Mesodermal cell (in vitro differentiated cells): ENCODE measurements at regions not wholly inside any gene's neighbourhood (a gene's known extent, or its start where the extent isn't known, plus 50 kb on each side); places are given as distances from the start of the nearest gene placed in this dataset.
"Not testable (repeated sequence)": the region's sequence is repeated elsewhere in the genome, so short reads cannot be mapped to it uniquely, and the experiment has no call there.

Experiments used
- H3K27ac ChIP-seq: 2 replicates; pipeline ENCODE4 v1.7.0; 2013; ENCODE audit warnings: mild to moderate bottlenecking, low read depth, low read length, moderate library complexity; ENCODE audit not compliant: severe bottlenecking
- H3K36me3 ChIP-seq: 2 replicates; pipeline ENCODE4 v1.7.1; 2013; ENCODE audit warnings: mild to moderate bottlenecking, low read length, moderate library complexity; ENCODE audit not compliant: control insufficient read depth, insufficient read depth
- H3K4me1 ChIP-seq: one replicate; pipeline ENCODE4 v1.7.1; 2013; ENCODE audit warnings: mild to moderate bottlenecking, low read length; ENCODE audit not compliant: insufficient read depth, control insufficient read depth, poor library complexity, severe bottlenecking
- H3K4me3 ChIP-seq: 2 replicates; pipeline ENCODE4 v1.7.0; 2013; ENCODE audit warnings: low read length, control low read depth, mild to moderate bottlenecking; ENCODE audit not compliant: insufficient read depth, poor library complexity, severe bottlenecking; ENCODE audit errors: extremely low read depth
- H3K9me3 ChIP-seq: 2 replicates; pipeline ENCODE4 v1.7.1; 2013; ENCODE audit warnings: mild to moderate bottlenecking, low read length, moderate library complexity; ENCODE audit not compliant: control insufficient read depth
- WGBS, 2 experiments: methylation state at CpG; one replicate each; pipeline ENCODE4 v1.1.5; 2013; ENCODE audit warnings: missing lambda C conversion rate in 2 of 2; ENCODE audit not compliant: insufficient coverage in 2 of 2; 5-methylcytosine and 5-hydroxymethylcytosine counted together

GRCh38 chr3:159039286-159039685 lies 237.4 kb downstream of the MFSD1 start:
- Histone ChIP-seq H3K9me3 (no peaks in the 10 kb centered on the region), H3K4me3 (no peak overlapping the region), H3K27ac (no peak overlapping the region), H3K4me1 (no peaks in the 10 kb centered on the region), H3K36me3 (no peaks in the 10 kb centered on the region)
- WGBS, 2 experiments, result no CpG with 5 or more reads among the region's 2 CpGs

GRCh38 chr3:159045279-159045885 lies 243.5 kb downstream of the MFSD1 start:
- H3K27ac ChIP-seq, result no peak overlapping the region
- H3K36me3 ChIP-seq, result no peaks in the 10 kb centered on the region
- H3K4me1 ChIP-seq, result no peaks in the 10 kb centered on the region
- H3K9me3 ChIP-seq, result no peaks in the 10 kb centered on the region
- H3K4me3 ChIP-seq, result no peak overlapping the region
- 88 to 92% methylated on average over 5 of the region's 5 CpGs for WGBS, 2 experiments

DNA sequence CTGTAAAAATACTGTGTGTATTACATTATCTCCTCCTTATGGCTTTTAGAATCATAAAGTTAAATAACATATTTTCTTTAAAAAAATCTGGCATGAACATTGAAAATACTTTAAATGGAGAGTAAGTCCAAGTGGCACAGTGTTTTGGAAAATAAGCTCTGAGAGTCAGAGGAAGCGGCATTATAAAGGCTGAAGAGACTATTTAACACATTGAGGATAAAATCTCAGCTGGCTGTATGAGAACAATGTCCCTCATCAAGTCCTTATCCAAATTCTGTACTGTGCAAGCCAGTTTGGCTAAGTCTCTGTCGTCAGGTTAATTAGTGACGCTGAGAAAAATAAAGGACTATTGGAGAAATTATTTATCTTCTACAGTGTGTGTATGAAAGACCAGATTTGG lies 245.5 kb downstream of the MFSD1 start:
- Histone ChIP-seq H3K4me3 (no peak overlapping the region), H3K36me3 (no peaks in the 10 kb centered on the region), H3K4me1 (no peaks in the 10 kb centered on the region), H3K27ac (no peak overlapping the region), H3K9me3 (no peaks in the 10 kb centered on the region)
- 79% methylated on average over 1 of the region's 3 CpGs; no CpG with 5 or more reads in 1 of the 2 experiments for WGBS, 2 experiments

GRCh38 chr3:159052494-159052893 lies 250.6 kb downstream of the MFSD1 start:
- WGBS, 2 experiments, result no CpG with 5 or more reads among the region's 1 CpG
- H3K4me1 ChIP-seq, H3K27ac ChIP-seq, H3K4me3 ChIP-seq, H3K36me3 ChIP-seq, H3K9me3 ChIP-seq: not testable (repeated sequence)

GRCh38 chr3:159057621-159058020 lies 255.8 kb downstream of the MFSD1 start:
- no peaks in the 10 kb centered on the region for H3K4me1 ChIP-seq
- H3K36me3 ChIP-seq, result no peaks in the 10 kb centered on the region
- H3K9me3 ChIP-seq, result no peaks in the 10 kb centered on the region
- H3K27ac ChIP-seq, result no peak overlapping the region
- H3K4me3 ChIP-seq, result no peak overlapping the region

DNA sequence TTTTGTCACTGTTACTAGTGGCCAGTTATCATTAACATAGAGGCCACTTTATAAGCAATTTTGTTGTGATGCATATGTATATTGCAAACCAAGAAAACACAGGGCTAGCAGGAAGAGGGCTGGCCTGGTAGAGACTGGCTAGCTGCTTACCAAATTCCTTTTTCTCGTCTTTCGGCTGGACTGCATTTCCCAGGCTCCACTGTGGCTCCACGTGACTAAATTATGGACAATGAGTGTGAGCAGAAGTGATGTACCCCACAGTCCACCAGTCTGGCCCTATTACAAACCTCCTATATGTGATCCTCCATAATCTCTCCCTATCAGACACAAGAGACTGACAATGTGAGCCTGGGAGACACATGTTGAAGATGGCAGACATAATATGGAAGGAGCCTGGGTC lies 257.0 kb downstream of the MFSD1 start:
- H3K4me3 ChIP-seq, result no peak overlapping the region
- H3K27ac ChIP-seq, result no peak overlapping the region
- no peaks in the 10 kb centered on the region for H3K4me1 ChIP-seq
- no peaks in the 10 kb centered on the region for H3K9me3 ChIP-seq
- WGBS, 2 experiments, result no CpG with 5 or more reads among the region's 3 CpGs
- no peaks in the 10 kb centered on the region for H3K36me3 ChIP-seq

DNA sequence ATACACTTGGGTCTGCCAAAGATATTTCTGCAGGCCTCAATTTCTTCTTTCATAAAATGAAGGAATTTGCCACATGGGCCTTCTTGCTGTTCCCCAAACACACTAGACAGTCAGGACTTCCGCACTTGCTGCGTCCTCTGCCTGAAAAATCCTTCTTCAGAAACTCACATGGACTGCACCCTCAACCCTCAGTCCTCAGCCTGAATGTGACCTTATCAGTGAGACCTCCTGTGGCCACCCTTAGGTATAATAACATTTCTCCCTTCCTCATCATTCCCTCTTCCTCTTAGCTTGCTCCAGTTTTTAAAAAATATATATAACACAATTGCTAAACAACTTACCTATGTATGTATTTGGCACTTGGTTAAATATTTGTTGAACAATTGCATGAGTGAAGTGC lies 257.5 kb downstream of the MFSD1 start:
- WGBS, 2 experiments, result 94 to 100% methylated on average over 2 of the region's 2 CpGs

DNA sequence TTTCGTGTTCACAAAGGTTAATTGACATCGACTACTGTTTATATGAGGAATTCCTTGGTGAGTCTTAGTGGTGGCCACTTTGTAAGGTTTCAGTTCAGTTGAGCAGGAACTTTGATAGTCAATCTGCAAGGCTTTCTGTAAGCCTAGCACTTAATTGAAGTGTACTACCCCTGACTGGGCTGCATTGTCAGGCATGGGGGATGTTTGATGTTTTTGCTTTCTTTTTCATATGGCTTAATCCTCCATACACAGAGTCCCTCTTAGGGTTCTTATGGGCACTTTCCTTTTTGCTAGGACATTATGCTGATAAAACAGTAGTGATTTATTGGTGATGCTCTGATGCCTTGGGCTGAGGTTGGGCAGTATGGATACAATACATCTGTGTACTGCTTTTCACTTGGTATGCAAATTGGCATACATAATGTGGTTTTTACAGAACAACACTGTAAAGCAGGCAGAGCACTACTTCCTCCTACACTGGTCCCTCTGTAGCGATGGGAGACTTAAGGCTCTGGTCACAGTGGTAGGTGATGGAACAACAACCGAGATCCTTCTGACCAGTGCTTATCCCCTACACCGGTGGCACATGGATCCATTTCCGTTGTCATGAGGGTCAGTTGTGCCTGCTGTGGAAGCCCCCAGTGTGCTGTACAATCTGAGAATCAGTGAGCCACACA lies 261.0 kb downstream of the MFSD1 start:
- Histone ChIP-seq H3K4me3 (no peak overlapping the region), H3K27ac (no peak overlapping the region), H3K9me3 (no peaks in the 10 kb centered on the region), H3K36me3 (no peaks in the 10 kb centered on the region), H3K4me1 (no peaks in the 10 kb centered on the region)
- WGBS, 2 experiments, result 77 to 79% methylated on average over 5 to 6 of the region's 6 CpGs

More for the DNA sequence above, 257.5 kb downstream of the MFSD1 start:
- Histone ChIP-seq H3K4me1 (no peaks in the 10 kb centered on the region), H3K36me3 (no peaks in the 10 kb centered on the region), H3K4me3 (no peak overlapping the region), H3K27ac (no peak overlapping the region), H3K9me3 (no peaks in the 10 kb centered on the region)

DNA sequence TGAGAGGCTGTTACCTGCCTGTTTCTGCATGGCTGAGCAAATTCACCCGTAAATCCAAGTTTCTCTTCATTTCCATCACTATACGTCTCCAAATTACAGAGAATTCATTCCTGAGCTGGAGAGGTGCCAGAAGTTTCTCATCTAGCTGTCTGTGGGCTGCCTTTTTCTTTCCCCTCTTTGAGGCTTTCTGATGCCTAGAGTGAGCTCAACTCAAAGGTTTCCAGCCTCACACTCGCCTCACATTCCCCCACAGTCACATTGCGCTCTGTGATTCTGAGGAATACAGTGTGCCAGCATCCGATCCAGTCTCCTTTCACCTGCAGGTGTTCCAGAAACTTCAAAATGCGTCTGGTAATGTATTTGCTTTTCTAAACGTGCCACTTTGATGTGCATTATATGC lies 267.2 kb downstream of the MFSD1 start, which contains the start of gene IQCJ:
Gene IQCJ, plus strand, starts transcription at position 229 of the 400 bp plus-strand sequence.
- 80 to 86% methylated on average over 6 of the region's 7 CpGs for WGBS, 2 experiments
- Histone ChIP-seq H3K9me3 (no peaks in the 10 kb centered on the region), H3K27ac (no peak within 1 kb of the TSS)

DNA sequence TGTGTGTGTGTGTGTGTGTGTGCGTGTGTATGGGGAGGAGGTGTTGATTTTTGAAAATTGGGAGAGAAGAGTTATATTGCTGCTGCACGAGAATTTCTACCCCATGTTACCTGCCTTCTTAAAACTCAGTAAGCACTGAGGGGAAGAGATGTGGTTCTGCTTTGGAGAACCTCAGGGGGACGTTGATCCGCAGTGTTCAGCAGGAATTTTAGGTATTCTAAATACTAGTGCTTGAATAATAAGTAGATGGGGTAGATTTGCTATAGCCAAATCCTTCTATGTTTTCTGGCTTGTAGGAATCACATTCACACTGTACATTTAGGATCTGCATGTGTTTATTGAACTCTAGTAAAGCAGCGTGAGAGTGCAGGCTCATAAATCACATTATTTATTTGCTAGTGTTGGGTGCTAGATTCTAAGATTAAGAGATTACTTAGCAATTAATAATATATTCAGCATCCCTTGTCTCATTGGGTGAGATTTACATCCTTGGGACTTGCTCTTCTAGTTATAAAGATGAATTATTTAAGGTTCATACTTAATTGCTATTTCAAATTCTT lies 268.1 kb downstream of the MFSD1 start:
- no peak overlapping the region for H3K27ac ChIP-seq
- no peak overlapping the region for H3K4me3 ChIP-seq
- H3K36me3 ChIP-seq, result no peaks in the 10 kb centered on the region
- 60% methylated on average over 2 of the region's 5 CpGs; no CpG with 5 or more reads in 1 of the 2 experiments for WGBS, 2 experiments
- no peaks in the 10 kb centered on the region for H3K4me1 ChIP-seq
- H3K9me3 ChIP-seq, result no peaks in the 10 kb centered on the region

More for the DNA sequence above, 267.2 kb downstream of the MFSD1 start, which contains the start of gene IQCJ:
- Histone ChIP-seq H3K36me3 (no peaks in the 10 kb centered on the region), H3K4me1 (no peaks in the 10 kb centered on the region), H3K4me3 (no peak within 1 kb of the TSS)
